ENCODE measurements at regions not wholly inside any gene's neighbourhood (a gene's known extent, or its start where the extent isn't known, plus 50 kb on each side); places are given as distances from the start of the nearest gene placed in this dataset.

DNA sequence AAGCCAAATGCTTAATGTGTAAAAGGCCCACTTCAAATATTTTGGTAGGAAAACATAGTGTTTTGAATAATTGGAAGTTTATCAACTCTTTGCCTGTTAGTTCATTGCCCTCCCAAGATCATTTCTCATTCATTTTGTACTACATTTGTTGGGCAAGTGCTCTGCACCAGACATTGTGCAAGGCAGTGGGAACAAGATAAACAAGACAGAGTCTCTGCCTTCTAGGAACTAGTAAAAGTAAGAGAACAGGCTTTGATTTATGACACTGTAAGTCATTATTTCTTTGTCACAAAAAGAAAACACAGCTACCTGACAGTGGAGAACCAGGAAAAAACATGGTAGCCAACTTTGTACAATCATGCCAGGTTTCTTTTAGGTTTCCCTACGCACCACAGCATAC is 63.7 kb upstream of the PAM start:
- TF ChIP-seq SPI1 (IDR thresholded peaks at IDR 0.05; ENCODE audit: low read depth, low read length) (no peak), POLR2AphosphoS5 (IDR thresholded peaks at IDR 0.05; ENCODE audit: low read depth, low read length) (no peak), POLR2A (IDR thresholded peaks at IDR 0.05; ENCODE audit: low read depth, low read length) (no peak)
